ENCODE measurements at regions not wholly inside any gene's neighbourhood (a gene's known extent, or its start where the extent isn't known, plus 50 kb on each side); places are given as distances from the start of the nearest gene placed in this dataset.
A peak's percentile ranks its signal among the peaks of the same experiment; 100 is the strongest.
"Not testable (repeated sequence)": the region's sequence is repeated elsewhere in the genome, so short reads cannot be mapped to it uniquely, and the experiment has no call there.

DNA sequence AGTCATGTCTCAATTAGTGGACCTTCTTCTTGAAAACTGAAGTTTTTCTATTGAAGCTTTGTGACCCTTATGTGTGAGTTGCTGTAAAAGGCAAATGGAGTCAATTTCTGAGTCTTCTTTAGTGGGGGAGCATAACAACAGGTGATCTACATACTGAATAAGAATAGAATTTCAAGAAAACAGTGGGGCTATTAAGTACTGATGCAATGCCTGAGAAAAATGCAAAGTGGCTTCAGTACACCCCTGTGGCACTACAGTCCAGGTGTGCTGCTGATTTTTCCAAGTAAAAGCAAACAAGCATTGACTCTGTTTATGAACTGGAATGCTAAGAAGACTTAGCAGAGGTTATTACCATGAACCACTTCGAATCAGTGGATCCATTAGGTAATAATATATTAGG is 328.0 kb upstream of the PABPC4L start:
- DNase-seq = no peak

DNA sequence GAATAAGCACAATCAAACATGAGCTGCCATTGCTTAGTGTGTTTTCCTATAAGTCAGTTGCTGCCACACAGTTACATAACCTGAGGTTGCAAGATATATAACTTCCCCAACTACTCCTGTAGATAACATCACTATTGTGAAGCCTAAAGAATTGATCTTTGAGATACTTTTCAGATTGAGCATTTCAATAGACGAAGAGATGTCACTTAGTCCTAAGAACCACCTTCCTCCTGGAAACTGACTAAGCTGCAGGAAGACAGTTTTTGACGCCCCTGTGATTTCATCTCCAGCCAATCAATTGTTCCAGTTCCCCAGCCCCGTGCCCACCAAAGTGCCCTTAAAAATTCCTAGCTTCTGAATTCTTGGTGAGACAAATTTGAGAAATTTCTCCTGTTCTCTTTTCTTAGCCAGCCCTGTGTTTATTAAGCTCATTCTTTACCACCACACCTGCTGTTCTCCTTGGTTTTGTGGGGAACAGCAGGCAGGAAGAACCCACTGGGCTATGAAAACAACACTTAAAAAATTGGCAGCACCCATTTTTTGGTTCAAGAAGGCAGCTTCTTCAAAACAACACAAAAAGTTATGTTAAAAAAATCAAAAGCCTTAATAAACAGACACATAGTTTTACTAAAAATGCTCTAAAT is 317.1 kb upstream of the PABPC4L start:
- DNase-seq = no peak

DNA sequence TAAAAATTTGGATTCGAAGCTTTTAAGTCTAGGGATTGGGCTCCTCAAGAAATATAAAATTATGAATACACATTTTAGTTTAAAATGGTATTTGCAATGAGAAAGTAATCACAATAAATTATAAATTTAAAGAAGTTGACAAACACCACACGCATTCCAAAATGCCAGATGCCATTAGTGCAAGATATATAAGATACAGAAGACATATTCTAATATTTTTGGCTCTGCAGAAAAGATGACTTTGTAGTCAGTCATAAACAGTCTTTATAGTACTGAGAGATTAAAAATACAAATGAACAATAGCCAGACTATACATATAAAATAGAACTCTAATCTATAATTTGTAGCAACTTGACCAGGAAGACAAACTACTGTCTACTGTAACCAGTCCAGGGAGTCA is 309.0 kb upstream of the PABPC4L start:
- DNase-seq = no peak

DNA sequence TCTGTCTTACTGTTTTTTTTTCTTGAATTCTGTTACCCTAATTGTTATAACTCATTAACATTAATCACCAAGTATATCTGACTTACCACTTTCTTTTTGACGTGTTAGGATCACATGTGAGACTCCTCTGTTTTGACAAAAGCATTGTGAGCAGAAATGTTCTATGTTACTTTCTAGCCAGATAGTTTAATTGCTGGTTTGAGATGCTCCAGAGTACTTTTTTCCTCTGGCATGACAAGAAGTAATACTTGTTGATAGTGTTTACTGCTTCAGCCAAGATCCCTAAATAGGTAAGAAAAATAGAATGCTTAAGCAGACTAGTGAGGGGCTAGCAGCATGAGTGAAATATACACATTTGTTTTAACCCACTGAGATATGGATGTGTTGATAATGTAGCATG is 303.9 kb upstream of the PABPC4L start:
- DNase-seq = no peak

DNA sequence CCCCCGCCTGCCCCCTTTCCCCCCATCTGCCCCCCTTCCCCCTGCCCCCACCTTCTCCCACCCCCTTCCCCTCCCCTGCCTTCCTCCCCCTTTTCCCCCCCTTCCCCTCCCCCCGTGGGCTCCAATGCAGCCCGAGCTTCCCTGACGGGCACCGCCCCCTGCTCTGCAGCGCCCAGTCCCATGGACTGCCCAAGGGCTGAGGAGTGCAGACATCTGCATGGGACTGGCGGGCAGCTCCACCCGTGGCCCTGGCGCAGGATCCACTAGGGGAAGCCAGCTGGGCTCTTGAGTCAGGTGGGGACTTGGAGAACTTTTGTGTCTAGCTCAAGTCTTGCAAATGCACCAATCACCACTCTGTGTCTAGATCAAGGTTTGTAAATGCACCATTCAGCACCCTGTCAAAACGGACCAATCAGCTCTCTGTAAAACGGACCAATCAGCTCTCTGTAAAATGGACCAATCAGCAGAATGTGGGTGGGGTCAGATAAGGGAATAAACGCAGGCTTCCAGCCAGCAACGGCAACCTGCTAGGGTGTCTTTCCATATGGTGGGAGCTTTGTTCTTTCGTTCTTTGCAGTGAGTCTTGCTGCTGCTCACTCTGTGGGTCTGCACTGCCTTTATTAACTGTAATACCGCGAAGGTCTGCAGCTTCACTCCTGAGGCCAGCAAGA is 300.5 kb upstream of the PABPC4L start:
- no peak for DNase-seq

DNA sequence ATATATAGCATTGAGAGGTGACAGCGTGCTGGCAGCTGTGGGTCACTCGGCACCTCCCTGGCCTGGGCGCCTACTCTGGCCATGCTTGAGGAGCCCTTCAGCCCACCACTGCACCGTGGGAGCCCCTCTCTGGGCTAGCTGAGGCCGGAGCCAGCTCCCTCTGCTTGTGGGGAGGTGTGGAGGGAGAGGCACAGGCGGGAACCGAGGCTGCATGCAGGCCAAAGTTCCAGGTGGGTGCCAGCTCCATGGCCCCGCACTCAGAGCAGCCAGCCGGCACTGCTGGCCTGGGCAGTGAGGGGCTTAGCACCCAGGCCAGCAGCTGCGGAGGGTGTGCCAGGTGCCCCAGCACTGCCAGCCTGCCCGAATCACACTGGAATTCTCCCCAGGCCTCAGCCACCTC is 299.9 kb upstream of the PABPC4L start:
- not testable (repeated sequence) for DNase-seq

DNA sequence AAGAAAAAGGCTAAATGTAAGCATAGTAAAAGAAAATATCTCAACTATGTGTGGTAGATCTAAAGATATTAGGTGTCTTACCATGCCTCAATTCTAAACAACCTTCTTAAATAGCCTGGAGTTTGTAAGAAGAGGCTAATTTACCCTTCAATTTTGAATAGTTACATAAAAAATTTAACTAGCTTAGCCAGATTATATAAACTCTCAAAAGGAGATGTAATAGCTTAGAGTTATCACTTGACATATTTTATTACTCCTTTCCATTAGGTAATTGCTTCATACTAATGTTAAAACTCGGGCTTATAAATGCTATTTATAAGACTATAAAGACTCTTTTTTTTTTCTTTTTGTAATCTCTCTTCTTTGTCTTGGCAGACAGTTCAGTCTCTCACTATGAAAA is 297.5 kb upstream of the PABPC4L start:
- no peak for DNase-seq

DNA sequence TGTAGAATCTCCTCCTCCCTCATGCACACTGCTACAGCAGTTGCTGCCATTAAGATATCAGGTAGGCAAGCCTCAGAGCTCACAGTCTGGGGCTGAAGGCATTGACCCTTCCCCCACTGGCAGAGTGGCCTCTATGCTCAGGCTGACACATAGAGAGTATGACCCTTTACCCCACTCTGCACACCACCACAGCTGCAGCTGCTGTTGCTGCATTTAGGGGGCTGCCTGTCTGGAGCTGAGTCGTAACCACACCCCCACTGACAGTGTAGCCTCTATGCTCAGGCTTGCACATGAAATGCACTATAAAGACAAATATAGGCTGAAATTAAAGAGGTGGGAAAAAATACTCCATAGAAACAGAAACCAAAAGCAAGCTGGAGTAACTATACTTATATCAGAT is 289.3 kb upstream of the PABPC4L start:
- DNase-seq = no peak

DNA sequence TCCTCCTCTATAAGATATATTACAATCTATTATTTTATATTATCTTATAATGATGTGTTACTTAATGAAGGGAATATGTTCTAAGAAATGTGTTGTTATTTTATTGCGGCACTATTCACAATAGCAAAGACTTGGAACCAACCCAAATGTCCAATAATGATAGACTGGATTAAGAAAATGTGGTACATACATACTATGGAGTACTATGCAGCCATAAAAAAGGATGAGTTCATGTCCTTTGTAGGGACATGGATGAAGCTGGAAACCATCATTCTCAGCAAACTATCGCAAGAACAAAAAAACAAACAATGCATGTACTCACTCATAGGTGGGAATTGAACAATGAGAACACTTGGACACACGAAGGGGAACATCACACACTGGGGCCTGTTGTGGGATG is 281.9 kb upstream of the PABPC4L start:
- not testable (repeated sequence) for DNase-seq

DNA sequence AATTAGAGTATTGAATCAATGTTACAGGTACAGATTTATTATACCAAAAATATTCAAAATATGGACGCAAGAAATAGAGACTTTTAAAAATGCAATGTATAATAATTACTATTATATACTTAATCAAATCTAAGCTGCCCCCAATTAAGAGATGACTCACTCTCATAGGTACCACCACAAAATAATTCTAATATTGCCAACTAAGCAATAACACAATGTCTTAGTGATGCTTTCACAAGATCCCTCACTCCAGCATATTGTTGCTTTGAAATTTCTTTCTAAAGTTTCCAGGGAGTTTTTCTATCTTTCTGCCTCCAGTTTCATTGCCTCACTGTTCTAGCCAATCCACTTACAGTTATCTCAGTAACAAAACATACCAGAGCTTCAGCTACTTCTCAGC is 270.0 kb upstream of the PABPC4L start:
- DNase-seq = no peak

DNA sequence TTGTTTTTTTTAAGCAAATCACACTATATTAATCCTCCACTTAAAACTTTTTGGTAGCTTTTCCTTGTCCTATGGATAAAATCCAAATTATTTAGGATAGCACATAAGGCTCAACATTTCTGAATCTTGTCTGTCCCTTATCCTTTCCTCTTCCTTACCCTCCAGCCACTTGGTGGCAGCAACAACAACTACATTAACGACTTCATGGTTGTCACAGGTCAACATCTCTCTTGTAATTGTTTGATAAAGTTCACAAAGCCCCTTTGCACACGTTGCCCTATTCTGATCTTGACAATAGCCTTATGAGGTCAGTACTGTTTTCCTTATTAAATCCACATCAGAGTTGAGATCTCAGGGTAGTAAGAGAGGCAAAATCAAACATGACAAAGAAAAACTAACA is 269.0 kb upstream of the PABPC4L start:
- DNase-seq = peak in 3 of 56 donors; percentile 0 to 6 (median 2)

DNA sequence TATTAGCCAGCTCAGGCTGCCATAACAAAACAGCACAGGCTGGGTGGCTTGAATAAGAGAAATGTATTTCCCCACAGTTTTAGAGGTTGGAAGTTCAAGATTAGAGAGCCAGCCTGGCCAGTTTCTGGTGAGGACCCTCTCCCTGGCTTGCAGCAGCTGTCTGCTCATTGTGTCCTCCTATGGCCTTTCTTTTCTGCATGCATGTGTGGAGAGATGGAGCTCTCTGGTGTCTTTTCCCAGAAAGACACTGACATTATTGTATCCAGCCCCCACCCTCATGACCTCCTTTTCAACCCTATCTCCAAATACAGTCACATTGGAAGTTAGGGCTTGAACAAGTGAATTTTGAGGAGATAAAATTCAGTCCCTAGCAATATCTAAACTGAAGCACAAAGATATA is 263.8 kb upstream of the PABPC4L start:
- peak in 1 of 56 donors; percentile 14 for DNase-seq

DNA sequence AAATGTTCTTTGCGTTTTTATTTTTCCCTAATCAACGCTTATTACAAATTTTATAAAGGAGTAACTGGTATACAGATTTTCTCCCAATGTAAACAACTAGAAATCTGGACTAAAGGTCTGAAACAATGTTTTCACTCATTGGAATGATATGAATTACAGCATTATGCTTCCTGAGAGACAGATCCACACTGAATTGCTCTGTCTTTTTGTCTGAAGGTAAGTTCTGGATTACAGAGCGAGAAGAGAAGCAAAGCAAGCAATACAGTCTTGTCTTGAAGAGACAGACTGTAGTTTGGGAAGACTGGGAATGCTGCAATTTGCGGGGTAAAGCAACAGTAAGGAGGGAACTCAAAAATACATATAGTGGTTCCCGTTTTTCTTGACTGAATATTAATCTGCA is 262.2 kb upstream of the PABPC4L start:
- no peak for DNase-seq

DNA sequence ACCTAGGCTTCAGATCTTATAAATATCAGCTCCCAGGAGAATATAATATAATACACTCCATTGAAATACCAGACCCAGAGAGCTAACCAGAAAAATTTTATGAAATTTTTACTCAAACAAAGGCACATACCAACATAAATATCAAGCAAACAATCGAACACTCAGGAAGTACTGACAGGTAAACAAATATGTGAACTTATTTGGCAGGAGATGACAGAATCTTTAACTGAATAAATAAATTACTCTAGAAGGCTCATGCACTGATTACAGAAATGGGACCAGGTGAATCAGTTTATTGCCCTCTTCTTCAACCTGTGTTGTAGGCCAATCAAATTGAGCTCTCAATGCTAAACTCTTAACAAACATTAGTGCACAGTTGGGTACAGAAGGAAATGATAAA is 225.2 kb upstream of the PABPC4L start:
- DNase-seq = no peak

DNA sequence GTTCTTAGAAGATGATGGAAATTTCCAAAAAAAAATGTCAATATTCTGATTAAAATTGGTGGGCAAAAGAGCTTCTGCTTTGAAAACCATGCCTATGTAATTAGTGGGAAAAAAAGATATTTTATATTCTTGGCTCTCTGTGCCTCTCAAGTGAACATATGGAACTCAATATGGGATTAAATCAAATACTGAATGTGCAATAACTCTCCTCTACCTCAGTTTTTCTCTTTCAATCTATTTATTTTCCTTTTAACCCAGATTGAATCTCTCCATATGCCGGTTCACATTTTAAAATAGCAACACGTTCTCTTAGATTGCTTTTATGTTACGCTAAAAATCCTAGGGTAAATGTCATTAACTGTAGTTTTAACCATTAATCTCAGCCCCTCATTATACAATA is 224.2 kb upstream of the PABPC4L start:
- no peak for DNase-seq

DNA sequence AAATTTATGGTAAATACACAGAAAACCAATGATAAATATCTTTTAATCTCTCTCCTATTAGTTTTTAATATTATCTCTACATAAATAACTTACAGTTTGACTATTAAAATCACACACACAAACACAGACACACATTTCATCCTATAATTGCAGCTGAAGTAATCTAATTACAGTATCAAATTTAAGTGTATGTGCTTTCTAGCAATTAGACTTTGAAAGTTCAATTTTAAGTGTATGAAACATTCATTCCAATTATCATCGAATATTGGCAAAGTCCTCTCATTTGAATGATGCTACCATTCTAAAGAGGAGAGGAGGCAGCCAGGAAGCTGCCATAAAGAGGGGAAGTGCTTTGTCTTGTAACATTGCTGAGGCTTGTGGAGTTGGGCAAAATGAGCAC is 221.2 kb upstream of the PABPC4L start:
- no peak for DNase-seq

DNA sequence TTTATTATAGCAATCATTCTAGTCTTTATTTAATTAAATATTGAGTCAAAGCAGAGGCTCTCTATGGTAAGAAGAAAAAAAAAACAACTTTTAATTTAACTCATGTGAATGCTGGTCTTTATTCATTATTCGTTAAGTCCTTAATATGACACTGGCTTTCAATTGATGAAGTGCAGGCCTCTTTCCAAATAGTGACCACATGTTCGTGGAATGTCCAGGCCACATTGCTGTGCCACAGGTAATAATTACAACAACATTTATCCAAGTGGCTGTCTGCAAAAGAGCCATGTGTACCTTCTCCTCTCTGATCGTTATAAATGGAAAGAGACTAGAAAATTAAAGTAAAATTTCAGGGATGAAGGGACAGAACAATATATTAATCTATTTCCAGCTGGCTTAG is 220.1 kb upstream of the PABPC4L start:
- no peak for DNase-seq

DNA sequence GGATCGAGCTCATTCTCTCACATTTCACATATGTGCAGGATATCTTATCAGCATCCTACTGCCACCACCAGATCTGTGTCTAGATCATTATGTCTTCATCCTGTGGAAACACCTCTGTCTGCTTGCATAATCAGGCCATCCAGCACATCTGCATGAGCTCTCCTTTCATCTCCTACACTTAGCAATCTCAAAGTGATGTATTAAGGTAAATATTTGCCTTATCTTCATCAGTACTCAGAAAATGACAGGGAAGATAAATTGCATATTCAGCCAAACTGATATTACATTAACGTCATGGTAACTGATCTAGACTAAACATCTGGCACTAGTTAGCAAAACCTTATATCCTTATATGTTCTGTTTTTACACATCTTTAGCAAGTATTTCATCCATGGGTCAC is 207.3 kb upstream of the PABPC4L start:
- no peak for DNase-seq

DNA sequence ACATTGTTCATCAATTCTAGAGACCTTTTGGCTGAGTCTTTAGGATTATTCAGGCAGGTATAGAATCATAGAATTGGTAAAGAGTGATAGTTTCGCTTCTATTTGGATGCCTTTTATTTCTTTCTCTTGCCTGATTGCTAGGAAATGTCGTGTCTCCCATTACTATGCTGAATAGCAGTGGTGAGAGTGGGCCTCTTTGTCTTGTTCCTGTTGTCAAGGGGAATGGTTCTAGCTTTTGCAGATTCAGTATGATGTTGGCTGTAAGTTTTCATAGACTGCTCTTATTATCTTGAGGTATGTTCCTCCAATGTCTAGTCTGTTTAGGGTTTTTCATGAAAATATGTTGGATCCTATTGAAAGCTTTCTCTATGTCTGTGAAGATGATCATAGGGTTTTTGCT is 200.2 kb upstream of the PABPC4L start:
- DNase-seq = no peak

DNA sequence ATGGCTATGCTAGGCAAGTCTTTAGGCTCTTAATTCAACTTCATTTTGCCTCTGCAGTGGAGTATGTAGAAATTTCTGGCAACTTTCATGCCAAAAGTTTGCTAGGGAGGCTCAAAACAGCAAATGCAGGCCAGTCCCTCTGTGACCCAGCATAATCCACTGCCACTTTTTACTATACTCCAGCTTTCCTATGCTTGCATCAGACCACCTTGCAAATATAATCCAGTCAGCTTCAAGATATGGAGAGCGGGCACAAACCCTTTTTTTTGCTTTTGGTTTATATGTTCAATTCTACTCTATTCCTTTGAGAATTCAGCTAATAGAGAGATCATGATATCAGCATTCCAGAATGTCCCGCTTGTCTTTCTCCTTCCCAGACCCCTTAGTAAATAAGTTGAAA is 192.0 kb upstream of the PABPC4L start:
- no peak for DNase-seq

DNA sequence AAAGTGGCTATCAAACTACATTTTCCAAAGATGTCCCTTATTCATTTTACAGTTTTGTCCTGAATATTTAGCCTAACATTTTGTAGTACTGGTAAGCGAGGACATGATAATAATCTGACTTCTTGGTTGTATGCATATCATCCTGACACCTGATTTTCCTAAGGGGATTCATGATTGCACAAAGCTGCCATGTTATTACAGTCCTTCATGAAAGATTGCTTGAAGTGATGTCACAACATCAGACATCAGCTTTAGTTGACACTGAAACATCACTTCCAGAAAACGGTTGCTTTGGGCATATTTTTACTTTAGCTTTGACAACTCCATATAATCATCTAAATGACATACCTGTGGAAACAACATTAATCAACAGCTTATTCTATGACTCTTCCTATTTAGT is 188.7 kb upstream of the PABPC4L start:
- DNase-seq = no peak

DNA sequence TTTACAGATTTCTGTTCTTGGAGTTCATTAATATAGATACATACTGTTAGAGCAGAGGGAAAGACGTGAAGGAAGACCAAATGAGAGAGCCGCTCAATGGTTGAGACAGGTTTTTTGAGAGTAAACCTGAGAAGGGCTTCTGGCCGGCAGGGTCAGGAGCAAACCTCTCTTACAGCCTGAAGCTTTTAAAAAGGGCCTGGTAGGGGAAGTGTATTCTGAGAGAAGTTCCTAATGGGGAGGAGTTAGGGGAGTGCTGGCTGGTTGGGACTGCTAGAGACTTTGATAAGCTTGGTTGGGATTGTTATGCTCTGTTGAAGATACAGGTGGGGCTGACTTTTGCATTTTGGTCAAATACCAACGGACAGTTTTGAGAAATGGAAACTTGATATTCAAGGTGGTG is 186.8 kb upstream of the PABPC4L start:
- no peak for DNase-seq

DNA sequence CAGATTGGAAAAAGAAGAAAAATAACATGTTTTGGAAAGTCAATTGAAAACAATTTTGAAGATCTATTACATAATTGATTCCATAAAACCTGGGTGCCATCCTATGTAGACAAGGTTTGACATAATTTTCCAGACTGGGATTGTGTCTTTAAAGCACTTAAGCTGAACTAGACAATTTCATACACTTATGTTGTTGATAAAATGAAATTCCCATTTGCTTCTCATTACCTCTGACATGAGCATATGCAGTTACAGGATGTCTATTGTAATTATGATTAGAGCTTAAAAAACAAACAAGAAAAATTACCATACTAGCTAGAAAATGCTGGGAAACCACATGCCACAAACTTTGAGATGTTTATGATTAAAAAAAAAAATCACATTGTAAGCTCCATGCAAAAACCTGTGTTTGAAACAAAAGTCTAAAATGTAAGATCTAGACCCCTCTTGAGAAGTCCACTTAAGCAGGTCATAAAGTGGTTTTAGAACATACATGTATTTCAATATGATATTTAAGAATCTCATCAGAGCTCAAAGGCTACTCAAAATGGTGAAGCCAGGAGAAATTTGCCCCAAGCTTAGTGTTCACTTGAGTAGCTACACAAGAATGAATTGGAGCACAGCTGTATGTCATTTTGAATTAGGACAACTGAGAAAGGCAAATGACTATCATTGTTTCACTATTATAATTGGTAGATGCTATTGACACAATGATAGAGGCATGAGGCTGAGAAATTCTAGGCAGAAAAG is 181.1 kb upstream of the PABPC4L start:
- DNase-seq = no peak

Data from nucleus accumbens (tissue), 56 donors.